ENCODE measurements at regions not wholly inside any gene's neighbourhood (a gene's known extent, or its start where the extent isn't known, plus 50 kb on each side); places are given as distances from the start of the nearest gene placed in this dataset.

DNA sequence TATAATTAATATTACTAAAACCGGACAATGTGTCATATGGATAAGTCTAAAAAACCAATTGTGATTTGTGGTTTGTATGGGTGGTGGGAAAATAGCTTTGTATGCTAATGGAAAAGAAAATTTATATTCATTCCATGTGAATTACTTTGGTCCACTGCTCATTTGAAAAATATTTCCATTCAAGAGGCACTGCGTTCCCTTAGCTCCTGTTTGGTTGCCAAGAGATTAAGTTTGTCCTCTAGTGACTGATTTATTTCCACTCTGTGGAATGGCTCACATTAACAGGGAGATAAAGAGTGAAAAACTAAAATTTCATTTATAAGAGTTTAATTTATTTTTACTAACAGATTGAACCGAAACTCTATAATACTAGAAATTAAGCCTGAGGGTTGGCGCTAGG lies 744.1 kb upstream of the CHRM3 start:
- H3K23ac ChIP-seq (ENCODE audit: insufficient read length, low read depth, low read length), result no peak overlapping the region
- Mint-ChIP-seq H3K4me1 (peaks cover under 1 to 6% of the 10 kb centered on the region in 2 experiments; a peak in 3 of 4 replicates), H3K36me3 (ENCODE audit: insufficient read depth in 1 of 3, low read depth in 3 of 3) (no peaks in the 10 kb centered on the region), H3K27ac (peak overlapping the region in 1 of 3 experiments; percentile 45; a peak in 1 of 7 replicates), H3K27me3 (ENCODE audit: low read depth) (no peaks in the 10 kb centered on the region), H3K9me3 (no peaks in the 10 kb centered on the region), H3K4me3 (no peak overlapping the region)
- no peaks in the 10 kb centered on the region for H3K79me1 ChIP-seq (ENCODE audit: insufficient read depth, low read depth, low read length, poor library complexity, severe bottlenecking)
- H3K23me2 ChIP-seq (ENCODE audit: insufficient read length, low read depth, low read length, poor library complexity, severe bottlenecking), result no peaks in the 10 kb centered on the region
- no peak overlapping the region for H2AK5ac ChIP-seq (ENCODE audit: insufficient read length, low read length)
- no peak overlapping the region for H3K27ac ChIP-seq (ENCODE audit: insufficient read length, low read depth, low read length)
- no peak overlapping the region for H4K5ac ChIP-seq (ENCODE audit: insufficient read length, low read depth, low read length)
- H3K4ac ChIP-seq (ENCODE audit: low read depth, low read length), result no peak overlapping the region
- no peak overlapping the region for H2BK120ac ChIP-seq (ENCODE audit: low read depth, low read length, poor library complexity, severe bottlenecking)
- H3K27me3 ChIP-seq (ENCODE audit: insufficient read depth, low read length), result no peaks in the 10 kb centered on the region
- no peak overlapping the region for H3K18ac ChIP-seq (ENCODE audit: insufficient read length, low read depth, low read length)
- no peak overlapping the region for H3K9ac ChIP-seq (ENCODE audit: extremely low read depth, insufficient read length, low read length)
- no CpG with 5 or more reads among the region's 4 CpGs for WGBS (ENCODE audit: extremely low coverage, insufficient read length, low lambda C conversion rate)
- no peak for DNase-seq
- H3K9me3 ChIP-seq (ENCODE audit: control insufficient read depth, low read depth, low read length), result no peaks in the 10 kb centered on the region
- H3K4me2 ChIP-seq (ENCODE audit: insufficient read depth, insufficient read length, low read length), result no peak overlapping the region
- no peak overlapping the region for H4K91ac ChIP-seq (ENCODE audit: insufficient read length, low read depth, low read length)
- no peak overlapping the region for H3K56ac ChIP-seq (ENCODE audit: insufficient read length, low read depth, low read length)
- H3K14ac ChIP-seq (ENCODE audit: insufficient read depth, low read length), result no peak overlapping the region
- no peak overlapping the region for H2BK12ac ChIP-seq (ENCODE audit: insufficient read length, low read depth, low read length)
- TF ChIP-seq, protein P1, sequence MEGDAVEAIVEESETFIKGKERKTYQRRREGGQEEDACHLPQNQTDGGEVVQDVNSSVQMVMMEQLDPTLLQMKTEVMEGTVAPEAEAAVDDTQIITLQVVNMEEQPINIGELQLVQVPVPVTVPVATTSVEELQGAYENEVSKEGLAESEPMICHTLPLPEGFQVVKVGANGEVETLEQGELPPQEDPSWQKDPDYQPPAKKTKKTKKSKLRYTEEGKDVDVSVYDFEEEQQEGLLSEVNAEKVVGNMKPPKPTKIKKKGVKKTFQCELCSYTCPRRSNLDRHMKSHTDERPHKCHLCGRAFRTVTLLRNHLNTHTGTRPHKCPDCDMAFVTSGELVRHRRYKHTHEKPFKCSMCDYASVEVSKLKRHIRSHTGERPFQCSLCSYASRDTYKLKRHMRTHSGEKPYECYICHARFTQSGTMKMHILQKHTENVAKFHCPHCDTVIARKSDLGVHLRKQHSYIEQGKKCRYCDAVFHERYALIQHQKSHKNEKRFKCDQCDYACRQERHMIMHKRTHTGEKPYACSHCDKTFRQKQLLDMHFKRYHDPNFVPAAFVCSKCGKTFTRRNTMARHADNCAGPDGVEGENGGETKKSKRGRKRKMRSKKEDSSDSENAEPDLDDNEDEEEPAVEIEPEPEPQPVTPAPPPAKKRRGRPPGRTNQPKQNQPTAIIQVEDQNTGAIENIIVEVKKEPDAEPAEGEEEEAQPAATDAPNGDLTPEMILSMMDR (conservative IDR thresholded peaks at IDR 0.05), result no peak
- H2AFZ ChIP-seq (ENCODE audit: low read length), result no peak overlapping the region
- H2BK20ac ChIP-seq (ENCODE audit: low read depth, low read length, poor library complexity, severe bottlenecking), result no peak overlapping the region
- H2BK15ac ChIP-seq (ENCODE audit: low read depth, low read length), result no peak overlapping the region
- no peak overlapping the region for H4K8ac ChIP-seq (replicated peaks; ENCODE audit: insufficient read length, low read depth, low read length)
- H3K4me1 ChIP-seq (ENCODE audit: insufficient read depth, low read length), result no peaks in the 10 kb centered on the region; the same call in 1 of the 2 replicates
- no peak overlapping the region for H3T11ph ChIP-seq (ENCODE audit: low read length)
- H4K20me1 ChIP-seq (ENCODE audit: control insufficient read depth, insufficient read depth, insufficient read length), result no peaks in the 10 kb centered on the region
- H3K79me2 ChIP-seq (ENCODE audit: insufficient read depth, low read length), result no peaks in the 10 kb centered on the region
- no peak overlapping the region for H2BK5ac ChIP-seq (ENCODE audit: insufficient read length, low read length)
